ENCODE measurements at regions not wholly inside any gene's neighbourhood (a gene's known extent, or its start where the extent isn't known, plus 50 kb on each side); places are given as distances from the start of the nearest gene placed in this dataset.

- Histone ChIP-seq H3K4me3 (ENCODE audit: low read length in 2 of 2) (no peak overlapping the region), H3K4me1 (ENCODE audit: control insufficient read depth in 1 of 2, insufficient read depth in 2 of 2, low read length in 2 of 2) (no peaks in the 10 kb centered on the region), H3K36me3 (ENCODE audit: control insufficient read depth in 1 of 2, insufficient read depth in 2 of 2, low read length in 1 of 2) (no peaks in the 10 kb centered on the region), H3K27me3 (ENCODE audit: control insufficient read depth in 1 of 2, insufficient read depth in 2 of 2, low read length in 1 of 2) (no peaks in the 10 kb centered on the region), H3K9me3 (ENCODE audit: control insufficient read depth, low read length) (peaks cover 6% of the 10 kb centered on the region), H3K27ac (ENCODE audit: low read depth in 1 of 2, low read length in 2 of 2) (no peak overlapping the region)
- intact Hi-C loops (cut with DNase I) = no loop called here
- WGBS, 2 donors = 14 to 40% methylated on average over 1 of the region's 1 CpG
- ATAC-seq (ENCODE audit: low FRiP score) (no peak), DNase-seq (no peak)
These were observed 169.3 kb downstream of the SEC16B start for GRCh38 chr1:177800400-177801088.

GRCh38 chr1:177799746-177800145 is 170.1 kb downstream of the SEC16B start:
- no peak for DNase-seq
- H3K9me3 ChIP-seq (ENCODE audit: control insufficient read depth, low read length) = peaks cover 6% of the 10 kb centered on the region
- 75 to 77% methylated on average over 4 of the region's 4 CpGs for WGBS, 2 donors
- no peaks in the 10 kb centered on the region for H3K36me3 ChIP-seq (ENCODE audit: control insufficient read depth in 1 of 2, insufficient read depth in 2 of 2, low read length in 1 of 2)
- H3K4me1 ChIP-seq (ENCODE audit: control insufficient read depth in 1 of 2, insufficient read depth in 2 of 2, low read length in 2 of 2) = no peaks in the 10 kb centered on the region
- H3K27ac ChIP-seq (ENCODE audit: low read depth in 1 of 2, low read length in 2 of 2) = no peak overlapping the region
- intact Hi-C loops (cut with DNase I) = no loop called here
- H3K27me3 ChIP-seq (ENCODE audit: control insufficient read depth in 1 of 2, insufficient read depth in 2 of 2, low read length in 1 of 2) = no peaks in the 10 kb centered on the region
- no peak overlapping the region for H3K4me3 ChIP-seq (ENCODE audit: low read length in 2 of 2)
- ATAC-seq (ENCODE audit: low FRiP score) = no peak

GRCh38 chr1:177798614-177799013 is 171.2 kb downstream of the SEC16B start:
- Histone ChIP-seq H3K27me3 (ENCODE audit: control insufficient read depth in 1 of 2, insufficient read depth in 2 of 2, low read length in 1 of 2) (no peaks in the 10 kb centered on the region), H3K4me3 (ENCODE audit: low read length in 2 of 2) (no peak overlapping the region), H3K27ac (ENCODE audit: low read depth in 1 of 2, low read length in 2 of 2) (no peak overlapping the region), H3K4me1 (ENCODE audit: control insufficient read depth in 1 of 2, insufficient read depth in 2 of 2, low read length in 2 of 2) (no peaks in the 10 kb centered on the region), H3K9me3 (ENCODE audit: control insufficient read depth, low read length) (peaks cover 2% of the 10 kb centered on the region), H3K36me3 (ENCODE audit: control insufficient read depth in 1 of 2, insufficient read depth in 2 of 2, low read length in 1 of 2) (no peaks in the 10 kb centered on the region)
- ATAC-seq (ENCODE audit: low FRiP score) = no peak
- no peak for DNase-seq
- 45 to 48% methylated on average over 3 of the region's 3 CpGs for WGBS, 2 donors
- intact Hi-C loops (cut with DNase I) = no loop called here

- no peak overlapping the region for H3K4me3 ChIP-seq (ENCODE audit: low read length in 2 of 2)
- DNase-seq (no peak), ATAC-seq (ENCODE audit: low FRiP score) (no peak)
- WGBS, 2 donors = 86 to 90% methylated on average over 2 of the region's 2 CpGs
- no peaks in the 10 kb centered on the region for H3K27me3 ChIP-seq (ENCODE audit: control insufficient read depth in 1 of 2, insufficient read depth in 2 of 2, low read length in 1 of 2)
- H3K4me1 ChIP-seq (ENCODE audit: control insufficient read depth in 1 of 2, insufficient read depth in 2 of 2, low read length in 2 of 2) = no peaks in the 10 kb centered on the region
- intact Hi-C loops (cut with DNase I) = no loop called here
- no peaks in the 10 kb centered on the region for H3K9me3 ChIP-seq (ENCODE audit: control insufficient read depth, low read length)
- no peaks in the 10 kb centered on the region for H3K36me3 ChIP-seq (ENCODE audit: control insufficient read depth in 1 of 2, insufficient read depth in 2 of 2, low read length in 1 of 2)
- no peak overlapping the region for H3K27ac ChIP-seq (ENCODE audit: low read depth in 1 of 2, low read length in 2 of 2)
These were observed 173.3 kb downstream of the SEC16B start for GRCh38 chr1:177796561-177796960.

- no peak overlapping the region for H3K27ac ChIP-seq (ENCODE audit: low read depth in 1 of 2, low read length in 2 of 2)
- ATAC-seq (ENCODE audit: low FRiP score) = no peak
- WGBS, 2 donors = 13 to 20% methylated on average over 3 of the region's 3 CpGs
These were observed 175.4 kb downstream of the SEC16B start for GRCh38 chr1:177794376-177794991.

GRCh38 chr1:177793900-177794299 is 176.0 kb downstream of the SEC16B start:
- Histone ChIP-seq H3K4me1 (ENCODE audit: control insufficient read depth in 1 of 2, insufficient read depth in 2 of 2, low read length in 2 of 2) (no peaks in the 10 kb centered on the region), H3K36me3 (ENCODE audit: control insufficient read depth in 1 of 2, insufficient read depth in 2 of 2, low read length in 1 of 2) (no peaks in the 10 kb centered on the region), H3K9me3 (ENCODE audit: control insufficient read depth, low read length) (no peaks in the 10 kb centered on the region), H3K27me3 (ENCODE audit: control insufficient read depth in 1 of 2, insufficient read depth in 2 of 2, low read length in 1 of 2) (no peaks in the 10 kb centered on the region), H3K27ac (ENCODE audit: low read depth in 1 of 2, low read length in 2 of 2) (no peak overlapping the region), H3K4me3 (ENCODE audit: low read length in 2 of 2) (no peak overlapping the region)
- no peak for DNase-seq
- intact Hi-C loops (cut with DNase I) = no loop called here
- 0 to 5% methylated on average over 1 of the region's 1 CpG for WGBS, 2 donors
- ATAC-seq (ENCODE audit: low FRiP score) = no peak

More at GRCh38 chr1:177794376-177794991, 175.4 kb downstream of the SEC16B start:
- intact Hi-C loops (cut with DNase I) = no loop called here
- no peaks in the 10 kb centered on the region for H3K9me3 ChIP-seq (ENCODE audit: control insufficient read depth, low read length)
- no peak for DNase-seq
- no peak overlapping the region for H3K4me3 ChIP-seq (ENCODE audit: low read length in 2 of 2)
- no peaks in the 10 kb centered on the region for H3K27me3 ChIP-seq (ENCODE audit: control insufficient read depth in 1 of 2, insufficient read depth in 2 of 2, low read length in 1 of 2)
- no peaks in the 10 kb centered on the region for H3K36me3 ChIP-seq (ENCODE audit: control insufficient read depth in 1 of 2, insufficient read depth in 2 of 2, low read length in 1 of 2)
- no peaks in the 10 kb centered on the region for H3K4me1 ChIP-seq (ENCODE audit: control insufficient read depth in 1 of 2, insufficient read depth in 2 of 2, low read length in 2 of 2)

GRCh38 chr1:177790566-177790965 is 179.3 kb downstream of the SEC16B start:
- H3K9me3 ChIP-seq (ENCODE audit: control insufficient read depth, low read length) = no peaks in the 10 kb centered on the region
- H3K4me3 ChIP-seq (ENCODE audit: low read length in 2 of 2) = no peak overlapping the region
- no peak overlapping the region for H3K27ac ChIP-seq (ENCODE audit: low read depth in 1 of 2, low read length in 2 of 2)
- no peak for ATAC-seq (ENCODE audit: low FRiP score)
- no peaks in the 10 kb centered on the region for H3K27me3 ChIP-seq (ENCODE audit: control insufficient read depth in 1 of 2, insufficient read depth in 2 of 2, low read length in 1 of 2)
- H3K4me1 ChIP-seq (ENCODE audit: control insufficient read depth in 1 of 2, insufficient read depth in 2 of 2, low read length in 2 of 2) = no peaks in the 10 kb centered on the region
- H3K36me3 ChIP-seq (ENCODE audit: control insufficient read depth in 1 of 2, insufficient read depth in 2 of 2, low read length in 1 of 2) = no peaks in the 10 kb centered on the region
- intact Hi-C loops (cut with DNase I) = no loop called here
- no peak for DNase-seq

- DNase-seq (no peak), ATAC-seq (ENCODE audit: low FRiP score) (no peak)
- H3K4me3 ChIP-seq (ENCODE audit: low read length in 2 of 2) = no peak overlapping the region
- intact Hi-C loops (cut with DNase I) = loop anchor here in 1 of 2 donors (10.0 kb wide), 1 partner anchor 895 kb away; no protein-coding TSS in a partner anchor
- H3K36me3 ChIP-seq (ENCODE audit: control insufficient read depth in 1 of 2, insufficient read depth in 2 of 2, low read length in 1 of 2) = no peaks in the 10 kb centered on the region
- H3K27ac ChIP-seq (ENCODE audit: low read depth in 1 of 2, low read length in 2 of 2) = no peak overlapping the region
- H3K9me3 ChIP-seq (ENCODE audit: control insufficient read depth, low read length) = no peaks in the 10 kb centered on the region
- H3K4me1 ChIP-seq (ENCODE audit: control insufficient read depth in 1 of 2, insufficient read depth in 2 of 2, low read length in 2 of 2) = no peaks in the 10 kb centered on the region
- H3K27me3 ChIP-seq (ENCODE audit: control insufficient read depth in 1 of 2, insufficient read depth in 2 of 2, low read length in 1 of 2) = no peaks in the 10 kb centered on the region
- WGBS, 2 donors = 82 to 86% methylated on average over 3 of the region's 3 CpGs
These were observed 179.9 kb downstream of the SEC16B start for GRCh38 chr1:177789956-177790355.

GRCh38 chr1:177786176-177786745 is 183.6 kb downstream of the SEC16B start:
- no peak overlapping the region for H3K27ac ChIP-seq (ENCODE audit: low read depth in 1 of 2, low read length in 2 of 2)
- ATAC-seq (ENCODE audit: low FRiP score) = no peak
- 47 to 54% methylated on average over 6 of the region's 6 CpGs for WGBS, 2 donors
- H3K27me3 ChIP-seq (ENCODE audit: control insufficient read depth in 1 of 2, insufficient read depth in 2 of 2, low read length in 1 of 2) = no peaks in the 10 kb centered on the region
- DNase-seq = no peak
- H3K36me3 ChIP-seq (ENCODE audit: control insufficient read depth in 1 of 2, insufficient read depth in 2 of 2, low read length in 1 of 2) = no peaks in the 10 kb centered on the region
- no peaks in the 10 kb centered on the region for H3K9me3 ChIP-seq (ENCODE audit: control insufficient read depth, low read length)
- intact Hi-C loops (cut with DNase I) = loop anchor here in 1 of 2 donors (10.0 kb wide), 1 partner anchor 891 kb away; no protein-coding TSS in a partner anchor
- no peaks in the 10 kb centered on the region for H3K4me1 ChIP-seq (ENCODE audit: control insufficient read depth in 1 of 2, insufficient read depth in 2 of 2, low read length in 2 of 2)
- no peak overlapping the region for H3K4me3 ChIP-seq (ENCODE audit: low read length in 2 of 2)
